Cardiac septum (tissue), 1 donor: ENCODE measurements at regions not wholly inside any gene's neighbourhood (a gene's known extent, or its start where the extent isn't known, plus 50 kb on each side); places are given as distances from the start of the nearest gene placed in this dataset.

Experiments used
- DNase-seq: peaks from one replicate; pipeline ENCODE4 v3.0.0-alpha.2; 2020; ENCODE audit warnings: low spot score
- intact Hi-C: fragments of 100-400 bp; cut with DNase I; formaldehyde crosslinking; loops from one replicate; pipeline ENCODE4 v1.14.0; 2022
- donor health status: DM: no; HTN: no; CAD: no.

- no peak for DNase-seq
- intact Hi-C loops: no loop called here
Observed at GRCh38 chr2:150702791-150703190, 215.3 kb upstream of the RND3 start.

DNA sequence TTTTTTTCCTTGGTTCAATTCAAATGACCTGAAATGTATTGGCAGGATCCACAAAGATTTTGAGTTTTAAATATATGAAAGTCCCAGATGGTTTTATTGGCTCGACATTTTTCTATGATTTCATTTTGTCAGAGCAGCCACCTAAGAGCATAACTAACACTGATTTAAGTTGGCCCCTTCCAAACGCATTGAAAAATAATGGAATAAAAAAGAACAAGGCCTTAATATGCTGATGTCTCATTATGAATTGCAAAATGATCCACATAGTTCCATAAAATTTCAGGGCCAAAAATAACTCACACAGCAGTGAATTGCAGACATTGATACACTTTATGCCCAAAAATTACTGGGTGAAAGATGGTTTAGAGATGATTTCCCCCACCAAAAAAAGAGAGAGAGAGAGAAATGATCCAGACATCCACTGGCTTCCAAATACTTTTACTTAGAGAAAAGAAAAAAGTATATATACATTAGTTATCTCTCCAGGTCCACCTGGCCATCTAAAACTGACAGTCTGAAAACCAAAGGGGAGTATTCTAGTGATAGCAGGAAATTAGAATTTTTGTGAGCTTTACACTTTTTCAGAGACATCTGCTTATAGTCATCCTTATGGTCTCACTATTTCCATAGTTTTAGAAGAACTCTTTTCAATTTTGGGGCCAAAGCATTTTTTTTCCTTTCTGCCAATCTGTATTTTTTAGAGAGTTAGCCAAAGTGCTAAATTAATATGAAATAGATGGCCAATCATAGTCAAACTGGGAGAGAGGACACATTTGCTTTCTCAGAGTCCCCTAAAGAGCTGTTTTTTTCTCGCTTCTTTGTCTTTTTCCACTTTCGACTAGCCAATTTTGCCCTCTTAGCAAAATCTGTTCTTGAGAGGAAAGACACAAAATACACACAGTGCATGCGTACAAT is 213.5 kb upstream of the RND3 start:
- intact Hi-C loops: no loop called here
- DNase-seq: no peak

GRCh38 chr2:150699218-150699617 is 211.8 kb upstream of the RND3 start:
- no peak for DNase-seq
- intact Hi-C loops: no loop called here

DNA sequence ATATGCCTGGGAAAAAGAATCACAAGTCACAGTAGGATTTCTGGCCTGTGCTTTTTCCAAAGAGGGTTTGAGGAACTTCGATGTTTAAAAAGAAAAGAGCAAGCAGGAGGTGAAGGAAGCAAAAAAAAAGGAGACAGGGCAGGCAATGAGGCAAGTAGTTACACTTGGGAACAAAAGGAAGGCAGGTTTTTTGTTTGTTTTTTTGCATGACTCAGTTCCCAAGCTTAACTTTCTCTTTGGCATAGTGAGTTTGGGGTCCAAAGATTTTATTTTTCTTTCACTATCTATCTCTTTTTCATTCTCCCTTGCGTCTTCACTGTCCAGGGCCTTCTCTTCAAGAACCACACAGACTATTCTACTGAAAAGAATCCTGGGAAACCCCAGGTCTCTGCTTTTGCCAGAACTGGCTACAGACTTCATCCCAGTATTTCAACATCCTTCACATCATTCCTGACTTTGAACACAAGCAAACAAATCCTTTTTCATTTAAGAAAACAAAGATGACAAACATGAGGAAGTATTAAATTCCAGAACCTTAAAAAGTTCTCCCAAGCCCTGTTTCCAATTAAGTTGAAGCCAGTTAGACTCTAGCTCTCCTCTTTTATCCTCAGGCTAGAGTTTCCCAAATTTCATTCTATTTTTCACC is 210.7 kb upstream of the RND3 start:
- no peak for DNase-seq

GRCh38 chr2:150697596-150697995 is 210.1 kb upstream of the RND3 start:
- intact Hi-C loops: no loop called here
- DNase-seq: no peak

More for the DNA sequence above, 210.7 kb upstream of the RND3 start:
- intact Hi-C loops: no loop called here

GRCh38 chr2:150695451-150696135 is 208.1 kb upstream of the RND3 start:
- intact Hi-C loops: no loop called here
- no peak for DNase-seq

- no peak for DNase-seq
- intact Hi-C loops: no loop called here
Observed at GRCh38 chr2:150693556-150693955, 206.1 kb upstream of the RND3 start.

DNA sequence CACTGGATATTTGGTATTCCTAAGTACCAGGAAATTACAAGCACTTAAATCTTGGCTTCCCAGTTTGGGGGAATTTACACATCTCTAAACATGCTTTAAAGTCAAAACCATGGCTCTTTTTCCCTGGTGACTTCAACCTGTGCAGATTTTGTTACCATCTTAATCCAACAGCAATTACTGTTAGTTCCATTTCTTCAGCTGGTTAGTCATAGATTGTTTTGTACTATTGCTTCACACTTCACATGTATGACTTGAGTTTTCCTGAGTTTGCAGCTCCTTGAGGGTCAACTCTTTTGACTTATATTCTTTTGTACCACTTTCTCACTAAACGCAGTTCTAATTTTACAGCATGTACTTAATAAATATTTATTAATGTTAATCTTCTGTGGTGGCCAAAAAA is 203.4 kb upstream of the RND3 start:
- intact Hi-C loops: no loop called here
- DNase-seq: no peak

- intact Hi-C loops: no loop called here
- no peak for DNase-seq
Observed at GRCh38 chr2:150690261-150690660, 202.8 kb upstream of the RND3 start.

GRCh38 chr2:150689590-150689989 is 202.1 kb upstream of the RND3 start:
- intact Hi-C loops: no loop called here
- DNase-seq: no peak

GRCh38 chr2:150688016-150688415 is 200.5 kb upstream of the RND3 start:
- intact Hi-C loops: no loop called here
- DNase-seq: no peak

DNA sequence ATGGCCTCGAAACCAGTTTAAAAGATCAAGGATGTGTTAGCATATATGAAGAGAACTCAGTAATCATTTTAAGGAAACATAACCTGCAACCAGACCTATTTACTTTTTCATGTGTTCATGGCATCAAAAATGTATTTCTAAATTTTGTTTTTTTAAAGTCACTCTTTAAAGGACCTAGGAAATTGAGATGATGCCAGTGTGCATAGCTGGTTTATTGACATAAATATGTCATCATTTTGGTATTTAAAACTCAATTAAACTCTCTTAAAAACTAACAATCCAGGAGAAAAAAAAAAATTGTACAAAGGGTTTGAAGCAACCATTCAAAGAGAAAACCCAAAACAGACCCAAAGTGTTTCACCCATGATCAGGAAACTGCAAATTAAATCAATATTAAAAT is 198.9 kb upstream of the RND3 start:
- no peak for DNase-seq
- intact Hi-C loops: no loop called here

DNA sequence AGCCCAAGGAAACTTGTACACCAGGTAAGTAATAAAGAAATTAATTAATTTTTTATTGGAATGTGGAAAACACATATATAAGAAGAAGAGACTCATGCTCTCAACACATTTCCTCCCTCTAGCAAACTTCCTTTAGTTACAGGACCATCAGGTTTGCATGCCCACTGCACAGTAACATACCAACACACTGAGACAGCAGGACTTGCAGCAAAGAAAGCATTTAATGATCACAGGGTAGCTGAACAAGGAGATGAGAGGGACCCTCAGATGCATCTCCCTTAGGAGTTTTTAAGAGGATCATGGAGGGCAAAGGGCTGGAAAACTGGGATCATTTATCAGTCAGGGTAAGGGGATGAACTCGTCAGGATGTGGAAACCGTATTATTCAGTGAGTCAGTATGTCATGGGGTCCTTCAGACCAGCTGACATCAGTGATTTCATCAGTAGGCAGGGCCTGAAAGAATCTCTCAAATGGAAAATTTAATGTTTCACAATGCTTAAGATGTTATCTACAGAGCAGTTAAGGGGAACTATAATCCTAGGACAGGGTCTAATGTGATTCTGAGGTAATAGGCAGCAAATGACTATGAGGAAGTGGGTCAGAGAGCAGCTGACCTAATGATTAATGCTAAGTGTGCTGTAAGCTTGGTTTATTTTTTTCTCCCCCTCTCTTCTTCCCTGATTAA is 193.8 kb upstream of the RND3 start:
- intact Hi-C loops: no loop called here
- no peak for DNase-seq

- no peak for DNase-seq
- intact Hi-C loops: no loop called here
Observed at GRCh38 chr2:150679456-150680120, 192.1 kb upstream of the RND3 start.

- intact Hi-C loops: no loop called here
- no peak for DNase-seq
Observed at GRCh38 chr2:150677551-150677950, 190.1 kb upstream of the RND3 start.

DNA sequence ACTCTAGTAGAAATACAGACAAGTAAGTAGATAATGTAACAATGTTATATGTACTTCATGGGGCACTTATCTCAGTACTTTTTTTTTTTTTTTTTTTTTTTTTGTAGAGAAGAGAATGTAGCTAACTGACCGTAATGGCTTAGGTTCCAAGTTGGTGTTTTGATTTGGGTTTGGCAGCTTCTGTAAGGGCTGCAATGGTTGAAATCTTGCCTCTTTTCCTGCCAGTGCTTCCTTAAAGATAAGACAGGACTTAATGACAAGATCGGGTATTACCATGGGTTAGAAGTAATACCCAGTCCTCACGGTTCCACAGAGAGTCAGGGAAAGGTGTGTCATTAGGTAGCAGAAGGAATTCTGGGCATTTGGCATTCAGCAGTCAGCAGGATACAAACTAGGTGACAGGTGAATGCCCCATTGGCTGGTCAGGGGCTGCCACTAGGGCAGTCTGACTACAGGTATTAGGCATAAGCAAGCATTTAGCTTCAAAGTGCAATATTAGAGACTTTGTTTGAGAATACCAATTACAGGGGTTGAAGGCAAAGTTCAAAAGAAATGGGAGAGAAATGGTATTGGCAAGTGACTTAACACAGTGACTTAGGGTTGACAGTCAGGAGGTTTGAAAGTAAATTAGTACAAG is 189.4 kb upstream of the RND3 start:
- no peak for DNase-seq
- intact Hi-C loops: no loop called here

- DNase-seq: no peak
Observed at GRCh38 chr2:150675807-150676206, 188.3 kb upstream of the RND3 start.

GRCh38 chr2:150674283-150674682 is 186.8 kb upstream of the RND3 start:
- no peak for DNase-seq
- intact Hi-C loops: no loop called here

More at GRCh38 chr2:150675807-150676206, 188.3 kb upstream of the RND3 start:
- intact Hi-C loops: no loop called here

DNA sequence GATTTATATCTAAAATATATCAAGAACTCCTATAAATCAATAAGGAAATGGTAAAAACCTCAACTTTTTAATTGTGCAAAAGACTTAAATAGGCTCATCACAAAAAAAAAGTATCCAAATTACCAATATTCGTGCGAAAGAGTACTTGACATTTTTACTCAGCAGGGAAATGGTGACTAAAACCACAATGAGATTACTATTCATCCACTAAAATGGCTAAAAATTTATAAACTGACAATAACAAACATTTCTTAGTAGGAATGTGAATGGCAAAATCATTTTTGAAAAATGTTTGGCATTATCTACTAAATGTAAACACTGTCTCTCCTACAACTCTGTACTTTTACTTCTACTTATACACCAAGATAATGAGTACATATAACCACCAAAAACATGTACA is 184.8 kb upstream of the RND3 start:
- intact Hi-C loops: no loop called here
- no peak for DNase-seq
